ENCODE measurements at regions not wholly inside any gene's neighbourhood (a gene's known extent, or its start where the extent isn't known, plus 50 kb on each side); places are given as distances from the start of the nearest gene placed in this dataset.

DNA sequence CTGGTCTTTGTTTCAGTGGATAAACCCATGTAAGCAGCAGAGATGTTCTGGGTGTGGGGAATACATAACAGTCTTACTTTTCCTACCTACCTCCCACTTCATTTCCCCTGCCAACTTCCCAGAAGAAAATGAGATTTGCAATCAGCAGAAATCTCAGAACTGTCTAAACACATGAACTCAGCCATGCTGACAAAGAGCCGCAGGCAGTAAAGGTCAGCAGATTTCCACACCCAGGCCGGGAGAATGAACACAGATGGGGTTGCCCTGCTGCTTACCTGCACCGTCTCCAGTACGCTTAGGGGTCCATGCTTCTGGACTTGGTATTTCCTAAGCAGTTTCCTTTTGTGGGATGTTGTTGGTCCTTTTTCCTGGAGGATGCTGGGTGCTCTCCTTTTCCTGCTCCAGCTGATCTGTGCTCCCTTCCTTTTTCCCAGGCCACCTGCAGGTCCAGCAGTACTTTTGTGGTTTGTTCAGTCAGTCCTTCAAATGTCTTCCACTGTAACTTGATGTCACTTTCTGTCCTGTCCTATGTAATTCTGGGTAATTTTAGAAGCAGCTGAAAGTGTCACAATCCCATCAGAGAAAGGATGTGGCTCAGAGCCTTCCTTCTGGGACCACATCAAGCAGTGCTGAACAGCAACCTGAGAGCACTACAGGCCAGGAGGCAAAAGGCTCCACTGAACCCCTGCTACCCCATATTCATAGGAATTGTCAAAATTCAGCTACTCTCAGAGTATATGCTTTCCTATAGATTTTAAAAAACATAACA, 129.0 kb downstream of the CEP57L1 start:
- Histone ChIP-seq H4K20me1 (replicated peaks; ENCODE audit: control insufficient read depth, extremely low read depth, insufficient read depth, low read length) (no peaks in the 10 kb centered on the region), H3K9ac (replicated peaks; ENCODE audit: extremely low read depth, insufficient read depth, low read length) (no peak overlapping the region), H3K4me2 (ENCODE audit: insufficient read depth, low read length) (no peak overlapping the region), H3K27ac (ENCODE audit: insufficient read depth, low read depth, low read length) (no peak overlapping the region), H3K4me3 (replicated peaks in 1 of 3; ENCODE audit: insufficient read depth in 1 of 3, low read depth in 1 of 3, low read length in 3 of 3) (no peak overlapping the region), H3K9me1 (replicated peaks; ENCODE audit: control insufficient read depth, extremely low read depth, insufficient read depth, low read length) (no peaks in the 10 kb centered on the region), H2AFZ (ENCODE audit: low read depth, low read length) (no peak overlapping the region), H3K79me2 (ENCODE audit: control insufficient read depth, insufficient read depth, low read length) (no peaks in the 10 kb centered on the region), H3K9me3 (replicated peaks; ENCODE audit: control insufficient read depth, insufficient read depth, low read length) (no peaks in the 10 kb centered on the region), H3K4me1 (ENCODE audit: control insufficient read depth, extremely low read depth, insufficient read depth, low read length) (no peaks in the 10 kb centered on the region), H3K27me3 (ENCODE audit: control insufficient read depth in 2 of 2, insufficient read depth in 2 of 2, low read length in 2 of 2) (peaks cover 6 to 7% of the 10 kb centered on the region in 2 experiments), H3K36me3 (ENCODE audit: control insufficient read depth in 2 of 2, extremely low read depth in 1 of 2, insufficient read depth in 2 of 2, low read length in 2 of 2) (no peaks in the 10 kb centered on the region)
- ChIA-PET POLR2A (no interaction called here), CTCF (no interaction called here)
- TF ChIP-seq, protein P1, sequence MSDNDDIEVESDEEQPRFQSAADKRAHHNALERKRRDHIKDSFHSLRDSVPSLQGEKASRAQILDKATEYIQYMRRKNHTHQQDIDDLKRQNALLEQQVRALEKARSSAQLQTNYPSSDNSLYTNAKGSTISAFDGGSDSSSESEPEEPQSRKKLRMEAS (IDR thresholded peaks at IDR 0.05; ENCODE audit: insufficient read depth, insufficient read length): no peak
- TF ChIP-seq GATA2 (IDR thresholded peaks at IDR 0.05; ENCODE audit: insufficient read depth, insufficient read length, low read depth, low read length): no peak
- no peak for TF ChIP-seq JUN (IDR thresholded peaks at IDR 0.05; ENCODE audit: borderline replicate concordance, insufficient read depth, insufficient read length, low read depth)
- no peak for TF ChIP-seq POLR2A (IDR thresholded peaks at IDR 0.05; ENCODE audit: low read depth, low read length)
- TF ChIP-seq, protein P2, sequence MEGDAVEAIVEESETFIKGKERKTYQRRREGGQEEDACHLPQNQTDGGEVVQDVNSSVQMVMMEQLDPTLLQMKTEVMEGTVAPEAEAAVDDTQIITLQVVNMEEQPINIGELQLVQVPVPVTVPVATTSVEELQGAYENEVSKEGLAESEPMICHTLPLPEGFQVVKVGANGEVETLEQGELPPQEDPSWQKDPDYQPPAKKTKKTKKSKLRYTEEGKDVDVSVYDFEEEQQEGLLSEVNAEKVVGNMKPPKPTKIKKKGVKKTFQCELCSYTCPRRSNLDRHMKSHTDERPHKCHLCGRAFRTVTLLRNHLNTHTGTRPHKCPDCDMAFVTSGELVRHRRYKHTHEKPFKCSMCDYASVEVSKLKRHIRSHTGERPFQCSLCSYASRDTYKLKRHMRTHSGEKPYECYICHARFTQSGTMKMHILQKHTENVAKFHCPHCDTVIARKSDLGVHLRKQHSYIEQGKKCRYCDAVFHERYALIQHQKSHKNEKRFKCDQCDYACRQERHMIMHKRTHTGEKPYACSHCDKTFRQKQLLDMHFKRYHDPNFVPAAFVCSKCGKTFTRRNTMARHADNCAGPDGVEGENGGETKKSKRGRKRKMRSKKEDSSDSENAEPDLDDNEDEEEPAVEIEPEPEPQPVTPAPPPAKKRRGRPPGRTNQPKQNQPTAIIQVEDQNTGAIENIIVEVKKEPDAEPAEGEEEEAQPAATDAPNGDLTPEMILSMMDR (IDR thresholded peaks at IDR 0.05; ENCODE audit: extremely low read depth in 1 of 2, insufficient read depth in 1 of 2, low read depth in 1 of 2, low read length in 2 of 2): no peak
- no peak for TF ChIP-seq POLR2AphosphoS5 (IDR thresholded peaks at IDR 0.05; ENCODE audit: insufficient read depth, low read depth, low read length)
- no peak for TF ChIP-seq EZH2 (IDR thresholded peaks at IDR 0.05; ENCODE audit: borderline replicate concordance, low read depth, low read length, severe bottlenecking)
- TF ChIP-seq MYC (IDR thresholded peaks at IDR 0.05; ENCODE audit: low read depth, low read length): no peak
- no peak for TF ChIP-seq FOS (IDR thresholded peaks at IDR 0.05; ENCODE audit: borderline replicate concordance, insufficient read depth, low read length)
- DNase-seq (ENCODE audit: low read depth, low spot score) (no peak), FAIRE-seq (no peak)
- no TSS peak for BruUV-seq (replicated peaks)
- dilution Hi-C loops (cut with MboI; ENCODE audit: extremely low pct_ligation_motif_present, low sequenced_read_pairs): no loop called here
- intact Hi-C loops (cut with micrococcal nuclease): no loop called here
